Head of caudate nucleus (tissue), 42 donors: ENCODE measurements at regions not wholly inside any gene's neighbourhood (a gene's known extent, or its start where the extent isn't known, plus 50 kb on each side); places are given as distances from the start of the nearest gene placed in this dataset.
A peak's percentile ranks its signal among the peaks of the same experiment; 100 is the strongest.

Experiments
- DNase-seq, 42 donors: peaks; one replicate each; pipeline versions ENCODE4 v3.0.0 to v3.0.0-alpha.2; 2020 to 2021; ENCODE audit warnings: mixed read lengths in 7 of 42
- intact Hi-C: fragments of 100-400 bp; cut with DNase I; formaldehyde crosslinking; loops from one replicate; pipeline ENCODE4 v1.15.0; 2022

- peak in 5 of 42 donors; percentile 23 to 56 (median 24) for DNase-seq
- intact Hi-C loops: no loop called here
Measured at GRCh38 chr11:70671083-70671482, 272.8 kb downstream of the CTTN start.

- intact Hi-C loops: no loop called here
- no peak for DNase-seq
Measured at GRCh38 chr11:70671611-70672010, 273.3 kb downstream of the CTTN start.

- peak in 3 of 42 donors; percentile 20 to 28 (median 22) for DNase-seq
- intact Hi-C loops: no loop called here
Measured at GRCh38 chr11:70672991-70673653, 274.8 kb downstream of the CTTN start.

- DNase-seq: no peak
- intact Hi-C loops: no loop called here
Measured at GRCh38 chr11:70674605-70675004, 276.3 kb downstream of the CTTN start.

- no peak for DNase-seq
- intact Hi-C loops: no loop called here
Measured at GRCh38 chr11:70675697-70676374, 277.5 kb downstream of the CTTN start.

- intact Hi-C loops: no loop called here
- no peak for DNase-seq
Measured at GRCh38 chr11:70677232-70677916, 279.0 kb downstream of the CTTN start.

GRCh38 chr11:70678931-70679900 is 280.9 kb downstream of the CTTN start:
- no peak for DNase-seq
- intact Hi-C loops: no loop called here

- DNase-seq: no peak
- intact Hi-C loops: no loop called here
Measured at GRCh38 chr11:70680781-70681281, 282.5 kb downstream of the CTTN start.

GRCh38 chr11:70682056-70682455 is 283.7 kb downstream of the CTTN start:
- intact Hi-C loops: no loop called here
- DNase-seq: no peak

GRCh38 chr11:70682760-70683159 is 284.4 kb downstream of the CTTN start:
- intact Hi-C loops: no loop called here
- DNase-seq: no peak

- intact Hi-C loops: no loop called here
- no peak for DNase-seq
Measured at GRCh38 chr11:70687716-70688115, 289.4 kb downstream of the CTTN start.

- intact Hi-C loops: no loop called here
- DNase-seq: no peak
Measured at GRCh38 chr11:70688142-70688541, 289.8 kb downstream of the CTTN start.

GRCh38 chr11:70689764-70690163 is 291.4 kb downstream of the CTTN start:
- intact Hi-C loops: no loop called here
- no peak for DNase-seq

GRCh38 chr11:70692131-70692530 is 293.8 kb downstream of the CTTN start:
- DNase-seq: peak in 3 of 42 donors; percentile 20 to 48 (median 36)
- intact Hi-C loops: no loop called here

GRCh38 chr11:70694371-70694770 is 296.0 kb downstream of the CTTN start:
- intact Hi-C loops: no loop called here
- DNase-seq: peak in 35 of 42 donors; percentile 9 to 76 (median 47)

- intact Hi-C loops: no loop called here
- DNase-seq: no peak
Measured at GRCh38 chr11:70695086-70695960, 297.0 kb downstream of the CTTN start.

- DNase-seq: no peak
- intact Hi-C loops: no loop called here
Measured at GRCh38 chr11:70696076-70696475, 297.7 kb downstream of the CTTN start.

- DNase-seq: no peak
- intact Hi-C loops: no loop called here
Measured at GRCh38 chr11:70696564-70696963, 298.2 kb downstream of the CTTN start.
